ENCODE measurements at regions not wholly inside any gene's neighbourhood (a gene's known extent, or its start where the extent isn't known, plus 50 kb on each side); places are given as distances from the start of the nearest gene placed in this dataset.

GRCh38 chr17:73757420-73757819, 113.2 kb upstream of the SDK2 start:
- peak; percentile 79 for DNase-seq

DNA sequence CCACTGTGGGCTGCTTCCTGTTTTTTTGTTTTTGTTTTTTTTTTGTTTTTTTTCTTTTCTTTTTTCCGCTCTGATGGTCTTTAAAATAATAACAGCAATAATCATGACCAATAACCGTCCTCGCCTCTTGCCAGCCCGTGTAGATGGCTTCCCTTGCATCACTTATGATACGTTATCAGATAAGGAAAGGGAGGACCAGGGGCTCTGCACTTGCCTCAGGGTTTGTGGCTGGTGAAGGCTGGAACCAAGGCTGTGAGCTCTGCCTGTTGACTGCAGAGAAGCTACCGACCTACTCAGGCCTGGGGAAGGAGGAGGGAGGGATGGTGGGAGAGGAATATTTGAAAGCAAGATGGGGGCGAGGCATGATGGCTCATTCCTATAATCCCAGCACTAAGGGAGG, 114.0 kb upstream of the SDK2 start:
- no peak for DNase-seq

DNA sequence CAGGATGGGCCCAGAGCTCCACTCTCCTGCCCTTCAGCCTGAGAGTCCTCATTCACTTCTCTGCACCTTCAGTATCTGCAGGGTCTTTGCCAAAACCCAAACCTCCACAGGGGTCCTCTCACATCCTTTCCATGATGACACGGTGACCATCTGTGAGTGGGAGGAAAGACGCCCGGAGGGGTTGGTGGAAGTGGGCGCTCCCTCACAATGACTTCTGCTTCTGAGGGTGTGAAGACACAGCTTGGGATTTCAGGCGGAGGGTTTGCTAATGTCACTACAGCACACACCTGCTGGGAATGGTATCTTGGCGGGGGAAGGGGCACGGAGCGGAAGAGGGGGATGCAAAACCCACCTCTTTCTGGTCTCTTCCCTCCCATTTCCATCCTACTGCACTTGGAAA, 115.1 kb upstream of the SDK2 start:
- DNase-seq: peak; percentile 45

- DNase-seq: peak; percentile 95
Measured at GRCh38 chr17:73759734-73760438, 115.6 kb upstream of the SDK2 start.

DNA sequence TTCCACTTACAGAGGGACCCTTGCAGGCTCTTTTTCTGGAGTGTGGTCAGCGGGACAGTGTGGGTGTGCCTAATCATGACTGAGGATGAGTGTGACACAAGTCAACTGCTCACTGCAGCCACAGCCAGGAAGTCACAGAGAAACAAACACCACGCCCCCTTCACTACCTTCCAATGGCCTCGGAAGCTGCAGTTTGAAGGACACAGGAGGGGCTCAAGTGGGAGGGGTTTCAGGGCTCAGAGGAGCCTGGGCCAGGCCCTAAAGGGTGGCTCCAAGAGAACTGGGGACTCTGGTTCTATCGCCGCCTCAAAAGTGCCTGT, 116.2 kb upstream of the SDK2 start:
- DNase-seq: peak; percentile 92

DNA sequence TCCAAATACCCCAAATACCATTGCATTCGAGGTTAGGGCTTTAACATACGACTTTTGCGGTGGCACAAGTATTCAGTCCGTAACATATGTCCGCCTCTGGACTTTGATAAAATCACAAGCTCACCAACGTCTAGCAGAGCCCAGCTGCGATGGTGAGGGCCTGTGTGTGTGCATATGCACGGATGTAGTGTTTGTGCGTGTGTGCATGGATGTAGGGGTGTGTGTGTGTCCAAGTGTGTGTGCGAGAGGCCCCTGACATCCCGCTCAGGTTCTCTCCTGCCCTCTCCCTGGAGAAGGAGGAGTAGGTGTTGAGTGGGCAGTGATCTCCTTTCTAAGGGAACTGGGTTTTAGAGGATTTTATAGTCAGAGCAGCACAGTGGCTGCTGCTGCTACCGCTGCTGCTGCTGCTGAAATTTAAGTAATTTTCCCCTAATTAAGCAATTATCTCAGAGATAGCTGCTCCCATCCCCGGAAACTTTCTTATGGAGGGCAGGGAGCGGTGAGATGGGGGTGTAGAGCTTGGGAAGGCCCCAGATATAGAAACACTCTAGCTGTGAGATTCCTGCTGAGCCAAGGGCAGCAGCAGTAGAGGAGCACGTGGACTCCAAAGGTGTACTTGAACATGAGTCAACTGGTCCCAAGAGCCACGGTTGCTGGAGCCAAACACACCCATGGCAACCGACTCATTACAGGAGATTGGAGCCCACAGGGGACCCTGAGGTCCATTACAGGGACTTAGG, 121.7 kb upstream of the SDK2 start:
- DNase-seq: peak; percentile 73

DNA sequence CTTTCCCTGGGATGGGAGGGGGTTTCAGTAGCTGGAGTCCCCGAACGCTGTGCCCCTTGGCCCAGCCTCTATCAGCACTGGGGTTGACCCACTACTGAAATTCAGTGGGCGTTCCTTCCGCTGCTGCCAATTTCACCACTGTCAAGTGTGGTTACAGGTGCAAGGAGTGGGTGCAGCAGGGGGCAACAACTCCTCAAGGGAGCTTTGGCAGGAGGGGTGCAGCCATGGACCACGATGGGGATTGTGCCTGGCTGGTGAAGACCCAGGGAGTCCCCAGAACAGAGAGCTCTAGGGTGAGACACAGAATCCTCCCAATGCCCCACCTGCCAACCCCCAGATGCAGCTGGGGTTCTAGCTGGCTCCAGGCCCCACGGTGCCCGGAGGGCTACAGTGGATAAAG, 123.5 kb upstream of the SDK2 start:
- DNase-seq: no peak

- no peak for DNase-seq
Measured at GRCh38 chr17:73768691-73769090, 124.4 kb upstream of the SDK2 start.

GRCh38 chr17:73769479-73769878, 125.2 kb upstream of the SDK2 start:
- DNase-seq: no peak

DNA sequence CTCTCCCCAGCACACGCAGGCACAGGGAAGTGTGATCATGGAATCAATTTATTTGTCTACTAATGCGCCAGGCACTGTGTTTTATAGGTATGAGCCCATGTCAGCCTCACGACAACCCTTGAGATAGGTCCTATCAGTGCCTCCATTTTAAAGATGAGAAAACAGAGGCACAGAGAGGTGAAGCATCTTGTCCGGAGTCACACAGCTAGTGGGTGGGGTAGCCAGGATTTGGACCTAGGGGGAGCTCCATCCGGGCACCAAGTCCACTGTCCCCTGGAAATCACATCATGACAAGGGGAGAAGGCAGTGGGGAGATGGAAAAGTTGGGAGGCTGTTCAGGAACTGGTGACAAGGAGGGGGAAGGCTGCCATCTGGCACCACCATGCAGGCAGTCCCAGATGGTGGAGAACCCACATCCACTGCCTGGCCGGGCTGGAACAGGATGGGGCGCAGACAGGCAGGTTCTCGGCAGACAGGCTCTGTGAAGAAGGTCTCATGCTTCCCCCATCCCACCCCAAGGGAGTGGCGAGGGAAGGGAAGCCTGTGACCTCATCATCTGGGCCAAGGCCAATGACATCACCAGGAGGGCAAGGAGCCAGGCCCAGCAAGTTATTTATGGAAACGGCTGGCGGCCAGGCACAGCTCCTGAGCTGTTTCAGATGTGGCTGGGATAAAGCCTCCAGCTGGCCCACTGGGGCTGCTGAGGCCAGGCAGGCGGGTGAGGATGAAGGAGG, 126.0 kb upstream of the SDK2 start:
- no peak for DNase-seq

GRCh38 chr17:73770849-73771229, 126.6 kb upstream of the SDK2 start:
- no peak for DNase-seq

GRCh38 chr17:73772107-73772705, 128.0 kb upstream of the SDK2 start:
- no peak for DNase-seq

DNA sequence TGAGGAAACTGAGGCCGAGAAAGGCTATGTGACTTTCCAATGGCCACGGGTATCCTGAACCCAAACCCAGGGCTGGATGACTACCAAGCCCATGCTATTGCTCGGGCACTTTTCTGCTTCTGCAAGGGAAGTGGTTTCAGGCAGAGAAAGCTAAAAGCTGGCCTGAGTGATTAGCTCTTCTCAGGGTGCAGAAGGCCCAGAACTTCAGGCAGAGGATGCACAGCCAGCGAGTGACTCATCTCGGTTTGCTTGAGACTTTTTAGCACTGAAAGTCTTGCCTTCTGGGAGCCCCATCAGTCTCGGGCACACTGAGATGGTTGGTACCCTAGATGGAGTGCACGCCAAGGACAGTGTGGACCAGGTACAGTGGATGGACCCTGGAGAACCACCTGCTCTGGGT, 129.5 kb upstream of the SDK2 start:
- DNase-seq: no peak

DNA sequence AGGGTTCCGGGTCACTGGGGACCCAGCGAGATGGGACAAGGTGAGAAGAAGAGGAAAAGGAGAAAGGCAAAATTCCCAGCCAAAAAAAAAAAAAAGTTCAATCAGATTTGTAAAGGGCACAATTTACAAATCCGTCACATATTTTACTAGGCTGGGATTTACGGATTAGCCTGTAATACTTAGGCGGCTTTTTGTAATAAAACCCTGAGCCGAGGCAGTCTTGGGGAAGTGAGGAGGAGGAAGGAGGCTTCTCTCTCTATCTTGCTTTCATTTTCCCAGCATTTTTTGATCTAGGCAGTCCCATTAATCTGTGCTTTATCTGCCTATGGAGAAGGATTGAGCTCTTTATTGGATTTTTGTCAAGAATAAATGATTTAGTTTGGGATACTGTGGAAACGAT, 130.6 kb upstream of the SDK2 start:
- no peak for DNase-seq

GRCh38 chr17:73776351-73777130, 132.3 kb upstream of the SDK2 start:
- DNase-seq: no peak

- DNase-seq: no peak
Measured at GRCh38 chr17:73777131-73777449, 132.8 kb upstream of the SDK2 start.

DNA sequence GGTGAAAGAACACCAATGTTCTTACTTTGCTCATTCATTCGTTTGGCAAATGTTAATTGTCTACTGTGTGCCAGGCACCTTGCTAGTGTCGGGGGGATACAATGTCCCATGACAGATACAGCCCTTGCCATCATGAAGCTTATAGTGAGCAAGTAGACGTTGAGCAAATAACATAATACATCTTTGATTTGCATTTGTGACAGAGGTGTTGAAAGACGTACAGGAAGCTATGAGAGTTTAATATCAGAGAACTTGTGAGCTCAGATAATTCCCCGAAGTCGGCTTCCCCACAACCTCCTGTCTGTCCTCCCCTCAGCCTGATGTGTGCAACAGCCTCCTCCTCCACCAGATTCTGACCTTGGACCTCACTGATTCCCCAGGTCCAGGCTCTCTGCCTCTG, 138.0 kb upstream of the SDK2 start:
- no peak for DNase-seq

- no peak for DNase-seq
Measured at GRCh38 chr17:73782641-73783381, 138.6 kb upstream of the SDK2 start.

DNA sequence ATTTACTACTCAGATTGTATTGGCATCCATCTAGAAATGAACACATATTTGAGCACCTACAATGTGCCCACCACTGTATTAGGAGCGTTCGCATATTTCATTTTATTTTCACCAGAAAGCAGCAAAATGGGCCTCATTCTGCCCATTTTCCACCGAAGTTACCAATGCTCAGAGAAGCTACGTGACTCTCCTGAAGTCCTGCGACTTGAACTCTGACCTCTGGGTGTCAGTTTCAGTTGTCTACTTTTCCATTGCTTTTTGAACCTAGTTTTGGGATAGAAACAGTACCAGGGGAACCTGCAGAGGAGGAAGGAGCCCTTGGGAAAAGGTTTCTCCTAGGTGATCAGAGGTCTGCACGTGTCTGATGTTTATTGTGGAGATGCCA, 139.1 kb upstream of the SDK2 start:
- no peak for DNase-seq

DNA sequence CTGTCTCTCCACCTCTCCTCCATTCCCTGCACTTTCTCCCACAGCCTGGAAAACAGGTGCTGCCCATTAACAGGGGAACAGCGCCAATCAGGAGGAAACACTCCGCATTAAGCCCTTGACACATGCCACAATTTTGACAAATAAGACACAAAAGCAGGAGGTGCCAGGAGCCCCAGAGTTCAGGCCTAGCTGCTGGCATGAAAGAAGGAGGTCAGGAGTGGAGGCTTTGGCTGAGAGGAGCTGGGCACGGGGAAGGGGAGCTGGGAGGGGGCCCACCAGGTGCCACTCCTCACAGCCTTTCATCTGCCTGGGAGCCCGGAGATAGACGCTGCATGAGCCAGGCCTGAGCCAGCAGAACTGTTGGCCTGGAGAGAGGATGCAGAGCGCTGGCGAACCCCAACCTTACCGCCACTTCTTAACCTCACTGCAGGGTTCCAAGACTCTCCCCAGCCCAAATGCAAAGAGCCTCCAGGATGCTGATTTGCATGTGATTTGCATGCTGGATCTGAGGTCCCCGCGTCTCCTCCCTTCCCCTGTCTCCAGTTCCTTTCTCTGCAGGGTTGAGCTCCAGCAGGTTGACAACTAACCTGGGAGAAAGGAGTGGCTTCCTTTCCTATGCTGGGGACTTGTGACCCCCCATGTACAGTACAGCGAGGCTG, 139.8 kb upstream of the SDK2 start:
- DNase-seq: no peak

DNA sequence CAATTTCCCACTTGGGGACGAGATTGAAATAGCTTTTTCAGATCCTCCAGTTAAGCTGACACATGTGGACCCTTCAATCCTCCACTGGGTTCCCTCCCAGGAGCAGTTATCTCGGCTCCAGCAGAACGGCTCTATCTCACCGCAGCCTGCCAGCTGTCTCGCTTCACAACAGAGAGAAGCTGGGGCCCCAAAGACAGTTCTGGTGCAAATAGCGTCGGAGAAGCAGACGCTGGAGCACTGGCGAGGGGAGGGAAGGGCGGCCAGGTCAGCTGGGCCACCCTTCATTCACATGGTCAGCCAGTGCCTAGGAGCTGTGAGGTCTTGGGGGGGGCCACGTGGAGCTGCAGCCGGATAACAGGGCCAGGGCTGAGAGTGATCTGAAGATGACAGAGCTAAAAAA, 141.3 kb upstream of the SDK2 start:
- no peak for DNase-seq
